G401 (cell line): ENCODE measurements at regions not wholly inside any gene's neighbourhood (a gene's known extent, or its start where the extent isn't known, plus 50 kb on each side); places are given as distances from the start of the nearest gene placed in this dataset.
"Not testable (repeated sequence)": the region's sequence is repeated elsewhere in the genome, so short reads cannot be mapped to it uniquely, and the experiment has no call there.

Experiments
- DNase-seq: peaks from one replicate; pipeline ENCODE4 v3.0.0-alpha.2; 2015; ENCODE audit warnings: low spot score
- in situ Hi-C: cut with HindIII; loops from 2 replicates; pipeline ENCODE4 v1.10.0; 2016; ENCODE audit warnings: low sequenced_read_pairs, mixed read lengths

DNA sequence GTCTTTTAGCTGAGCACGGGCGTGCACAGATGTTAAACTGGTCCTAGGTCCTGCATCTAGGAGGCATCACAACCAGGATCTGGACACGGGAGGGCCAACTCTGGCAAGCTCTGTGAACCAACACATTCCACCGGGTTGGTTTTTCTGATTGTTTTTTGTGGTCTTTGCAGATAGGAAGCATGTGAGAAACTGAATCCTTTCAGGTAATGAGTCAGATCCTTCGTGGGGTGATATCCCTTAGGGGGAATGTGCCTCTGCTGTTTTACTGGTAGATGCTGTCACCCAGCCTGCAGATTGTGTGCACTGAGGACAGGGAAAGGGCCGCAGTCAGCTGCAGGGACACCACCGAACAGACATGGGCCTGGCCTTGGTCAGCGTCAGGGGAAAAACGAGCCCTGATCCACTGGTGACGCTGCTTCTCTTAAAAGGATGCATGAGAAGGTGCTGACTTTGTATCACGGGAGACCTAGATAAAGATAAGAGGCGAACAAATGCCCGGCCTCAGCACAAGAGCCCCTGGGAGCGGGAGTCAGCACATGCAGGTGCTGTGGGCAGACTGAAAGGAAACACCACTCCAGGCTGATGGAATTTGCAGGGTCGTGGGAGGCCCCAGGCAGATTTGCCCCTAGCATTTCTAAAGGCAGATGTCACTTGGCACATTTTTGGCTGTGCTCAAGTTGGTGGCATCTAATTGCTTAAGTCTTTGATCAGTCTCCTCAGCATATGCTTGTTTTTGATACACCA, 51.1 kb downstream of the DOP1B start:
- no peak for DNase-seq
- in situ Hi-C loops, result no loop called here

- in situ Hi-C loops, result no loop called here
- DNase-seq, result peak; percentile 86
Observed at GRCh38 chr21:36208326-36209013, 51.8 kb downstream of the DOP1B start.

GRCh38 chr21:36209626-36210171, 53.1 kb downstream of the DOP1B start:
- in situ Hi-C loops, result no loop called here
- DNase-seq, result peak; percentile 92

DNA sequence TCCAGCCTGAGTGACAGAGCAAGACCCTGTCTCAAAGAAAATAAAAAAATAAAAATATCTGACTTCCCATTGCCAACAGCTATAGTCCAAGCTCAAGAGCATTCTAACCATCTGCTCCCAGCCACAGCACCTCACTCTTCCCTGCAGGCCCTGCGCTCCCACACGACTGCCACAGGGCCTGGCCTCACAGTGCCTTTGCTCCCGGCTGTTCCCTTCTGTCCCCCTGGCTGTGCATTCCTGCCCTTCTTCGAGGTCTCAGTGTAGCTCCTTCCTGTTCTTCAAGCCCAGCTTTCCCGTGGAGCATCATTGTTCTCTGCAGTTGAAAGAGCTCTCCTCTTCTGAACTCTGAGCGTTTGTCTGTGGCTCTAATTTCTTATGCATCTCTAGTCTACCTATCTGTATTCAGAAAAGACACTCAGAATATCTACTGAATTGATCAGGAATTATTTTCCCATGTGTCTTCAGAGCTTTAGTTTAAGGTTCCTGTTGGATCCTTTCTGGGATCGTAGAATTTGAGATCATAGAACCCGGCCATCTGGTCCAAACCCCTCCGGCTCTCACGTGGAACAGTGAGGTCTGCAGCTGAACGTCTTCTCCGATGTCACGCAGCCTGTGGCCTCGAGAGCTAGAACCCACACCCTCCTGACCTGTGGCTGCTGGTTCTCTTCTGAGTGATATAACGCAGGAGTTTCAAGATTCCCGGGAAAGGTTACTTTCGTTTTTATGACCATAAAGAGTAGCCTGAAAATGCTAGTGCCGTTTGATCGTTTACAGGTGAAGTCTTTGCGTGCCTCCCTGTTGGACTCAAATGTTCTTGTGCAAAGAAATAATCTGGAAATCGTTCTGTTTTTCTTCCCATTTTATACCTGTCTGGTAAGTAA, 54.4 kb downstream of the DOP1B start:
- in situ Hi-C loops, result no loop called here
- peak; percentile 61 for DNase-seq

DNA sequence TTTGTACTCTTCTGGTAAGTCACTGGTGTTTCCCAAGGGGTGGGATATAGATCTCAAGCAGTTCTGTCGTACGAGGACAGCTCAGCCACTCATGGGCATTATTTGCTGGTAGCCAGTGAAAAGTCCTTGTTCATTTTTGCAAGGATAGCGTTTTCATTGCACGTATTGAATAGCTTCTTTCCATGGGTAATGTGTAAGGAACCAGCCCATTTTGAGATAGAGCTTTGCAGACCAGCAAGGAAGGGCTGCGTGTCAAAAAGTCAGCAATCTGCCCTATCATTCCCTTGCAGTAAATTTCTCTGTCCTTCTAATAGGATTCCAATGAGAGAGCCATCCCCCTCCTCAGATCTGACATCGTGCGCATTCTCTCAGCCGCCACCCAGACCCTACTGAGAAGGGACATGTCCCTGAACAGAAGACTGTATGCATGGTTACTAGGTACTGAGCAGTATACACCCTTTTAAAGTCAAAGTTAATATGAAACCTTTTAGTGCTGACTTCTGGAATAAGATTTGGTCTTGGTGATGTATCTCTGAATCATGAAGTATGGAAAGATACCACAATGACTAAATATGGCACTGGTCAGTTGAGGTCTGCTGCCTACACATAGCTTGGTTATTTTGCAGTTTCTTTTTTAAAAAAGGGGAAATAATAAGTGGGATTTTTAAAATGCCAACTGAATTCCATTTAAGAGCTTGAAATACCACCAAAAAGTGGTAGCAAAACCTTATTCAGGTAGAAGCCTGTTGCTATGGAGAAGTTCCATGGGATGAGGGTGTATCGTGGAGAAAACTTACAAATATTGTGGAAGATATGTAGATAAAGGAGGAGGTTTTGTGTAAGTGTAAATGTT, 55.3 kb downstream of the DOP1B start:
- no peak for DNase-seq
- in situ Hi-C loops, result no loop called here

- in situ Hi-C loops, result no loop called here
- no peak for DNase-seq
Observed at GRCh38 chr21:36212513-36212780, 55.8 kb downstream of the DOP1B start.

DNA sequence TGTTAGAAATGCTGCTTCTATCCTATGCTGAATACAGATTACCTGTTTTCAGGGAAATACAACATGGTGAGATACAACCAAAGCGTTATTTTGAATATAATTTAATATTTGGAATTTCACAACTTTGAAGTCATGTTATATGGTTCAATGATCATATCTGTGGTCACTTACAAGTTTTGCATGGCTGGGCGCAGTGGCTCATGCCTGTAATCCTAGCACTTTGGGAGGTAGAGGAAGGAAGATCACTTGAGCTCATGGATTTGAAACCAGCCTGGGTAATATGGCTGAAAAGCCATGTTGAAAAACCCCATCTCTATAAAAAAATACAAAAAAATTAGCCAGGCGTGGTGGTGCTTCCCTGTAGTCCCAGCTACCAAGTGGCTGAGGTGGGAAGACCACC, 57.9 kb downstream of the DOP1B start:
- in situ Hi-C loops, result no loop called here
- DNase-seq, result no peak

GRCh38 chr21:36217743-36218142, 61.1 kb downstream of the DOP1B start:
- in situ Hi-C loops, result no loop called here

DNA sequence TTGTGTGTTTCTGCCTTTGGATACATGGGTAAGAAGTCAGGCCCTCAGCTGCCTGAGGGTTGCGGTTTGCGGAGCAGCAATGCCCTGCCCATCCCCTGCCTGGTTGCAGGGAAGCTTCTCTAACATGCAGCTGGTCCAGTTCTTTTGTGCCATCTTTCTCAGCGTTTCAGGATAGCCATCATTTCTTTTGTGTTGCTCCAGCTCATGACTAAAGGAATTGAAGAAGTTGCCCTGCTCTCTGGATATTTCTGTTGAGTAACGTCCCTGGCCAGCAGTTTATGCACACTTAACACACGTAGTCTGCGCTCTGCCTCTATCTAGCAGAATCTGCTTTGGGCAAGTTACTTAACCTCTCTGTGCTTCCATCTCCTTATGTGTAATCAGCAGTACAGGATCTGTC, 62.1 kb downstream of the DOP1B start:
- in situ Hi-C loops, result no loop called here

More at GRCh38 chr21:36217743-36218142, 61.1 kb downstream of the DOP1B start:
- no peak for DNase-seq

GRCh38 chr21:36223451-36223850, 66.8 kb downstream of the DOP1B start:
- no peak for DNase-seq

More for the DNA sequence above, 62.1 kb downstream of the DOP1B start:
- DNase-seq, result no peak

DNA sequence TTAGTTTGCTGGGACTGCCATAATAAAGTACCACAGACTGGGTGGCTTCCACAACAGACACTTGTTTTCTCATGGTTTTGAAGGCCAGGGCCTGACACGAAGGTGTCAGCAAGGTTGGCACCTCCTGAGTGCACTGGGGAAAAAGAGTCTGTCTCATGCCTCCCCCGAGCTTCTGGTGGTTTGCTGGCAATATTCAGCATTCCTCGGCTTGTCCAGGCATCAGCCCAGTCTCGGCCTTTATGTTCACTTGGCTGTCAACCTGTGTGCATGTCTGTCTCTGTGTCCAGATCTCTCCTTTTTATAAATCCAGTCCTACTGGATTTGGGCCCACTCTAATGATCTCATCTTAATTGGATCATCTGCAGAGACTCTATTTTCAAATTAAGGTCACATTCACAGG, 72.6 kb downstream of the DOP1B start:
- peak; percentile 47 for DNase-seq
- in situ Hi-C loops, result no loop called here

More at GRCh38 chr21:36223451-36223850, 66.8 kb downstream of the DOP1B start:
- in situ Hi-C loops, result no loop called here

DNA sequence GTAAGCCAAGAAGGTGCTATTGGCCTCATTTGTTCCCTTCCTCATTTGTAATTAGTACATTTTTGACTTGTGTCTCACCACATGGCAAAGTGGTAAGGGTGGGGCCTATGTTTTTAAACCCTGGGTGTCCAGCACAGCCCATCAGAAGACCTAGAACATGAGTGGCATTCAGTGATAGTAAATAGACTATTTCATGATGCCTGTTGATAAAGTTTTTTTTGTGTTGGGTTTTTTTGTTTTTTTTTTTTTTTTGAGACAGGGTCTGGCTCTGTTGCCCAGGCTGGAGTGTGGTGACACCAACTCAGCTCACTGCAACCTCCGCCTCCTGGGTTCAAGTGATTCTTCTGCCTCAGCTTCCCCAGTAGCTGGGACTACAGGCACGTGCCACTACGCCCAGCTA, 74.8 kb downstream of the DOP1B start:
- DNase-seq, in situ Hi-C loops: not testable (repeated sequence)

- peak; percentile 85 for DNase-seq
- in situ Hi-C loops, result no loop called here
Observed at GRCh38 chr21:36232641-36233040, 76.0 kb downstream of the DOP1B start.

DNA sequence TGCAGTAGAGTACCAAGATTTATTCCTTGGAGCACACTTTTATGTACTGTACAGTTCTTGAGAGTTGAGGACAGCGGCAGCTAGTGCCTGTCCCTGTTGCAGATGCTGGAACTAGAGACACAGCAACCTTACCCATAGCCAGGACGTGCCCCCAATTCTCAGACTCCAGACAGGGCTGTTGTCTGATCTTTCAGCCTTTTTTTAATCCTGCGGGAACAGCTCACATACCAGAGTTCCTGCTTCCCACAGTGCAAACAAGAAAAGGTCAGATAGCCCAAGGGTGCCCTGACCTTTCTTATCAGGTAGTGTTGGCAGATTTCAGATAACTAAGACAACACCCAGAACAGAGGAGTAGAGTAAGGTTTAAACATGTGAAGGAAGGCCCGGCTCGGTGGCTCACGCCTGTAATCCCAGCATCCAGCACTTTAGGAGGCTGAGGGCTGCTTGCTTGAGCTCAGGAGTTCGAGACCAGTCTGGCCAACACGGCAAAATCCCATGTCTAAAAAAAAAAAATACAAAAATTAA, 78.5 kb downstream of the DOP1B start:
- in situ Hi-C loops, result no loop called here
- DNase-seq, result no peak

- no peak for DNase-seq
- in situ Hi-C loops, result no loop called here
Observed at GRCh38 chr21:36236052-36236730, 79.6 kb downstream of the DOP1B start.

DNA sequence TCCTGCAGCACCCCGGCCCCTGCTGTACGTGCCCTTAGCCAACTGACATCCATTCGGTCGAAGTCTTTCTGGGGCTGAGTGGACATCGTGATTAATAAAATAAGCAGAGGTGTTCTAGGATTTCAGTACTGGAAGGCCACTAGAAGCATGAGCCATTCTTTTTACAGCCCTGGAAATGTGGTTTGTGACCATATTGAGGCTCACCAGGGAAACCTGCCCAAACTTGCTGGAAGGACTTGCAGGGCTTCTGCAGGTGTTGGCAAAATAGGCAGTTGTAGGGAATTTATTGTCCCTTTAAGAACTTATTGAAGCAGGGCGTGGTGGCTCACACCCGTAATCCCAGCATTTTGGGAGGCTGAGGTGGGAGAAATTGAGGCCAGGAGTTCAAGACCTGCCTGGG, 80.8 kb downstream of the DOP1B start:
- DNase-seq, result peak; percentile 70

GRCh38 chr21:36239585-36239984, 80.4 kb upstream of the MORC3 start:
- no peak for DNase-seq
- in situ Hi-C loops, result no loop called here

More for the DNA sequence above, 80.8 kb downstream of the DOP1B start:
- in situ Hi-C loops, result no loop called here

- in situ Hi-C loops, result no loop called here
- no peak for DNase-seq
Observed at GRCh38 chr21:36241717-36242116, 78.3 kb upstream of the MORC3 start.
